Keratinocyte (primary cell): ENCODE measurements at regions not wholly inside any gene's neighbourhood (a gene's known extent, or its start where the extent isn't known, plus 50 kb on each side); places are given as distances from the start of the nearest gene placed in this dataset.

Experiments
- DNase-seq: peaks from one replicate; pipeline ENCODE4 v3.0.0-alpha.2; 2011; ENCODE audit warnings: low read depth, missing footprints, low spot score
- FAIRE-seq: peaks from 2 replicates; lab custom pipeline; 2011; peaks lifted over from hg19 to GRCh38; lab: Jason Lieb, UNC
- H2AFZ ChIP-seq: 2 replicates; pipeline ENCODE4 v1.6.0; 2012; ENCODE audit warnings: low read length, control low read depth, inconsistent platforms; ENCODE audit not compliant: control insufficient read depth
- H3K27ac ChIP-seq: 2 replicates; pipeline ENCODE4 v1.5.1; 2011; ENCODE audit warnings: low read length; ENCODE audit not compliant: control insufficient read depth, insufficient read depth
- H3K27me3 ChIP-seq: 3 replicates; pipeline ENCODE4 v1.6.0; 2011; ENCODE audit warnings: low read length; ENCODE audit not compliant: control insufficient read depth, insufficient read depth; ENCODE audit errors: extremely low read depth
- H3K36me3 ChIP-seq, 2 experiments: 2 replicates in 1 of 2; 3 replicates in 1 of 2; pipeline ENCODE4 v1.5.1; 2011; ENCODE audit warnings: low read length in 2 of 2, mild to moderate bottlenecking in 1 of 2; ENCODE audit not compliant: control insufficient read depth in 2 of 2, insufficient read depth in 2 of 2; ENCODE audit errors: extremely low read depth in 1 of 2
- H3K4me1 ChIP-seq: 3 replicates; pipeline ENCODE4 v1.5.1; 2011; ENCODE audit warnings: low read length; ENCODE audit not compliant: control insufficient read depth, insufficient read depth; ENCODE audit errors: extremely low read depth
- H3K4me2 ChIP-seq: 3 replicates; pipeline ENCODE4 v1.6.0; 2011; ENCODE audit warnings: low read depth, low read length; ENCODE audit not compliant: control insufficient read depth, insufficient read depth; ENCODE audit errors: extremely low read depth
- H3K4me3 ChIP-seq, 3 experiments: fragments of 200-600 bp in 1 of 3; sonication (generic) in 1 of 3; 2 replicates in 2 of 3; 3 replicates in 1 of 3; pipeline ENCODE4 v1.5.1; 2011 to 2016; ENCODE audit warnings: low read length in 3 of 3, mild to moderate bottlenecking in 3 of 3, control low read depth in 2 of 3, inconsistent platforms in 1 of 3, low read depth in 1 of 3, mixed read lengths in 1 of 3, mixed run types in 1 of 3, moderate library complexity in 1 of 3; ENCODE audit not compliant: control insufficient read depth in 2 of 3, insufficient read depth in 2 of 3; ENCODE audit errors: extremely low read depth in 1 of 3
- H3K79me2 ChIP-seq: 2 replicates; pipeline ENCODE4 v1.6.0; 2012; ENCODE audit warnings: low read length; ENCODE audit not compliant: control insufficient read depth, insufficient read depth
- H3K9ac ChIP-seq: 3 replicates; pipeline ENCODE4 v1.6.0; 2011; ENCODE audit warnings: low read length; ENCODE audit not compliant: control insufficient read depth, insufficient read depth; ENCODE audit errors: extremely low read depth
- H3K9me1 ChIP-seq: 3 replicates; pipeline ENCODE4 v1.6.0; 2011; ENCODE audit warnings: low read length; ENCODE audit not compliant: control insufficient read depth, insufficient read depth; ENCODE audit errors: extremely low read depth
- H3K9me3 ChIP-seq: 2 replicates; pipeline ENCODE4 v1.5.1; 2012; ENCODE audit warnings: low read depth, low read length; ENCODE audit not compliant: control insufficient read depth
- H4K20me1 ChIP-seq: 3 replicates; pipeline ENCODE4 v1.6.0; 2011; ENCODE audit warnings: low read length; ENCODE audit not compliant: control insufficient read depth, insufficient read depth; ENCODE audit errors: extremely low read depth
- EZH2 ChIP-seq: IDR thresholded peaks from one replicate; pipeline ENCODE4 v1.6.1; 2012; ENCODE audit warnings: inconsistent platforms, mild to moderate bottlenecking, low read length, moderate library complexity
- dilution Hi-C: fragments of 300-500 bp; cut with MboI; formaldehyde crosslinking; loops from one replicate; pipeline ENCODE4 v1.7.0; 2020; ENCODE audit warnings: low sequenced_read_pairs; ENCODE audit not compliant: extremely low pct_ligation_motif_present
- TF ChIP-seq, protein P1 (sequence below), 3 experiments: IDR thresholded peaks in 1 of 3; conservative IDR thresholded peaks in 1 of 3; optimal IDR thresholded peaks in 1 of 3; 2 replicates in 2 of 3; 3 replicates in 1 of 3; pipeline versions ENCODE3 to v1.5.1; 2011; ENCODE audit warnings: low read length in 3 of 3, mild to moderate bottlenecking in 3 of 3, moderate library complexity in 2 of 3, control low read depth in 1 of 3, inconsistent platforms in 1 of 3; ENCODE audit not compliant: insufficient read depth in 2 of 3; ENCODE audit errors: extremely low read depth in 1 of 3

DNA sequence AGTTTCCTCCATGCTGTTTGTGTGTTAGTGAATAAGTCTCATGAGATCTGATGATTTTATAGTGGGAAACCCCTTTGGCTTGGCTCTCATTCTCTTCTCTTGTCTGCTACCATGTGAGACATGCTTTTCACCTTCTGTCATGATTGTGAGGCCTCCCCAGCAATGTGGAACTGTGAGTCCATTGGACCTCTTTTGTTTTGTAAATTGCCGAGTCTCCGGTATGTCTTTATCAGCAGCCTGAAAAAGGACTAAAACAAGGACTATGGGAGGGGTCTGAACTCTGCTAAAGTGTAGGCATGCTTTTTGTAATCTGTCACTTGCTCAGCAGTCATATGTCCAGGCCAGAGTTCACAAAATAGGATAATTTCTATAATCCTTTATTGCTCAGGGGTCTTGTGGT is 164.0 kb upstream of the SNX7 start:
- dilution Hi-C loops: no loop called here
- FAIRE-seq: no peak
- H2AFZ ChIP-seq: no peak overlapping the region

DNA sequence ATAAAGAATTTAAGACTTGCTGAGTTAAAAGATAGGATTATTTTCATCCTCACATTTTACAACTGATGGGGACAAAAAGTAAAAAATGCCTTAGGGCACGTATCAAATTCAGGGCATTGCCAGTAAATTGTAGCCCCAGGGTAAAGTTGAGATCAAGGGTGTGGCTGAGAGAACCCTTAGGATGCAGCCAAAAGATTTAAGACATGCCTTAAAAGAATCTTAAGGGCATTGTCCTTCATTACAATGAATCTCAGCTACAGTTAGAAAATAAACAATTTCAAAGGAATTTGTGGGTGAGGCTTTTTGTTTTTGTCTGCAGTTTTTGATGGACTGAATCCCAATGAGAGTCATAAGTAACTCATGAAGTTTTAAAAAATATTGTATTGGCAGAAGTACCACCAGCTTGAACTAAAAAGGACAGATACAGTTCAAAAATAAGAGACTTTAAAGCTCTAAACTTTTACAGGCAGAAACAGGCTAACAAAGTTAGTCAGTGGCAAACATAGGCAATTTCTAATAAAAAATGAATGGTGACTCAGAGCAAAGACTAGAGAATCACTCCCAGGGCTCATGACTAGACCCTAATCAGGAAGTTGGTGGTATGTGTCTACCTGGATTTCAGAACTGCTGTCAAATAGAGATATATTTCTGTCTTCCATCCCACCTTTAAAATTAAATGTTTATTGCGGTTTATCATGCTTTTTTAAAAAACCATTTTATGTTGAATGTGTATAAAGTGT is 165.1 kb upstream of the SNX7 start:
- Histone ChIP-seq H3K9ac (no peak overlapping the region), H3K27ac (no peak overlapping the region), H2AFZ (no peak overlapping the region), H3K4me2 (no peak overlapping the region), H4K20me1 (no peaks in the 10 kb centered on the region), H3K4me1 (peaks cover 5% of the 10 kb centered on the region), H3K4me3 (no peak overlapping the region), H3K9me1 (no peaks in the 10 kb centered on the region), H3K9me3 (no peaks in the 10 kb centered on the region), H3K27me3 (no peaks in the 10 kb centered on the region), H3K79me2 (no peaks in the 10 kb centered on the region), H3K36me3 (no peaks in the 10 kb centered on the region)
- FAIRE-seq (no peak), DNase-seq (no peak)
- no peak for TF ChIP-seq EZH2
- TF ChIP-seq, protein P1, sequence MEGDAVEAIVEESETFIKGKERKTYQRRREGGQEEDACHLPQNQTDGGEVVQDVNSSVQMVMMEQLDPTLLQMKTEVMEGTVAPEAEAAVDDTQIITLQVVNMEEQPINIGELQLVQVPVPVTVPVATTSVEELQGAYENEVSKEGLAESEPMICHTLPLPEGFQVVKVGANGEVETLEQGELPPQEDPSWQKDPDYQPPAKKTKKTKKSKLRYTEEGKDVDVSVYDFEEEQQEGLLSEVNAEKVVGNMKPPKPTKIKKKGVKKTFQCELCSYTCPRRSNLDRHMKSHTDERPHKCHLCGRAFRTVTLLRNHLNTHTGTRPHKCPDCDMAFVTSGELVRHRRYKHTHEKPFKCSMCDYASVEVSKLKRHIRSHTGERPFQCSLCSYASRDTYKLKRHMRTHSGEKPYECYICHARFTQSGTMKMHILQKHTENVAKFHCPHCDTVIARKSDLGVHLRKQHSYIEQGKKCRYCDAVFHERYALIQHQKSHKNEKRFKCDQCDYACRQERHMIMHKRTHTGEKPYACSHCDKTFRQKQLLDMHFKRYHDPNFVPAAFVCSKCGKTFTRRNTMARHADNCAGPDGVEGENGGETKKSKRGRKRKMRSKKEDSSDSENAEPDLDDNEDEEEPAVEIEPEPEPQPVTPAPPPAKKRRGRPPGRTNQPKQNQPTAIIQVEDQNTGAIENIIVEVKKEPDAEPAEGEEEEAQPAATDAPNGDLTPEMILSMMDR (optimal IDR thresholded peaks at IDR 0.05 in 1 of 3, IDR thresholded peaks at IDR 0.05 in 1 of 3, conservative IDR thresholded peaks at IDR 0.05 in 1 of 3; ENCODE audit: extremely low read depth in 1 of 3, insufficient read depth in 2 of 3, low read length in 3 of 3): no peak
- dilution Hi-C loops: no loop called here

More for the DNA sequence above, 164.0 kb upstream of the SNX7 start:
- no peak for TF ChIP-seq EZH2
- TF ChIP-seq, protein P1 (optimal IDR thresholded peaks at IDR 0.05 in 1 of 3, IDR thresholded peaks at IDR 0.05 in 1 of 3, conservative IDR thresholded peaks at IDR 0.05 in 1 of 3; ENCODE audit: extremely low read depth in 1 of 3, insufficient read depth in 2 of 3, low read length in 3 of 3): no peak
- H3K36me3 ChIP-seq: no peaks in the 10 kb centered on the region
- no peak overlapping the region for H3K4me3 ChIP-seq
- peaks cover 5% of the 10 kb centered on the region for H3K4me1 ChIP-seq
- H3K9me1 ChIP-seq: no peaks in the 10 kb centered on the region
- no peak for DNase-seq
- H3K4me2 ChIP-seq: no peak overlapping the region
- no peak overlapping the region for H3K9ac ChIP-seq
- no peaks in the 10 kb centered on the region for H3K79me2 ChIP-seq
- no peaks in the 10 kb centered on the region for H4K20me1 ChIP-seq
- H3K27me3 ChIP-seq: no peaks in the 10 kb centered on the region
- no peak overlapping the region for H3K27ac ChIP-seq
- no peaks in the 10 kb centered on the region for H3K9me3 ChIP-seq
